ENCODE measurements at regions not wholly inside any gene's neighbourhood (a gene's known extent, or its start where the extent isn't known, plus 50 kb on each side); places are given as distances from the start of the nearest gene placed in this dataset.

DNA sequence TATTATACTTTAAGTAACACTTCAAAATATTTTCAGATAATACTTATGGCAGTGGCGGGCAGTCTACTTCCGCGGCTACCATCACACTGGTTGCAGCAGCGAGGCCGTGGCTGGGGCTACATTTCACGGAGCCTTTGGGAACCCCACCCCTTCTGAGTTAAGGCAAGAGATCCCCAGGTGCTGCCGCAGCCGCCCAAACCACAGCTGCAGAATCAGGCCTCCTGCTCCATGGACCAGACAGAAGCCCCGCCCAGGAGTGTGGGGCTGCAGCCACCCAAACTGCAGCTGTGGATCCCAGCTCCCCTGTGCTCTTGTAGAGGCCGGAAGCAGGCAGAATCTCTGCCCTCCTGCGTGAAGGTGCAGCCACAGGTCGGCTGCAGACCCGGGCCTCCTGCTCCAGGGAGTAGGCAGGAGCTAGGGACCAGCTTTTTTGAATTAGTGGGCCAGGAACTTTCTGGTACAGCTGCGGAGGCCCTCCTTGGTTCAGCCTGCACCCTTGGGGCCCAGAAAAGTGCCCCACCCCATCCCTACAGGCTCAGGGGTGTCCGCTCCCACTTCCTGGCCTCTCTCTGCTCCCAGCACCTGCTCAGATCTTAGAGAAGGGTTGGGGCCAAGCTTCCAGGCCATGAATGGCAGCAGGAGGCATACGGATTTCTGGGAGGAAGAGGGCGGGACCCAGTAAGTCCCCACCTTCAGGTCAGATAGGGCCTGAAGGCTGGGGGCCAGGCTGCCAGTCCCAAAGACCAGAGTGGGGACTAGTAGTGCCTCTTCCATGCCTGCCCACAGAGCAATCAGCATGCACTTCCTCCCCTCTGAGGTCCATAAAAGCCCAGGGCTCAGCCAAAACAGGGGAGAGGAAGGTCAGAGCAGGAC is 1188.8 kb upstream of the CADM2 start:
- TF ChIP-seq POLR2A (IDR thresholded peaks at IDR 0.05; ENCODE audit: extremely low read depth, insufficient read length) (no peak), MAX (IDR thresholded peaks at IDR 0.05; ENCODE audit: low read depth, low read length) (no peak), MYC (IDR thresholded peaks at IDR 0.05; ENCODE audit: low read depth, low read length) (no peak)
- TF ChIP-seq, protein P1, sequence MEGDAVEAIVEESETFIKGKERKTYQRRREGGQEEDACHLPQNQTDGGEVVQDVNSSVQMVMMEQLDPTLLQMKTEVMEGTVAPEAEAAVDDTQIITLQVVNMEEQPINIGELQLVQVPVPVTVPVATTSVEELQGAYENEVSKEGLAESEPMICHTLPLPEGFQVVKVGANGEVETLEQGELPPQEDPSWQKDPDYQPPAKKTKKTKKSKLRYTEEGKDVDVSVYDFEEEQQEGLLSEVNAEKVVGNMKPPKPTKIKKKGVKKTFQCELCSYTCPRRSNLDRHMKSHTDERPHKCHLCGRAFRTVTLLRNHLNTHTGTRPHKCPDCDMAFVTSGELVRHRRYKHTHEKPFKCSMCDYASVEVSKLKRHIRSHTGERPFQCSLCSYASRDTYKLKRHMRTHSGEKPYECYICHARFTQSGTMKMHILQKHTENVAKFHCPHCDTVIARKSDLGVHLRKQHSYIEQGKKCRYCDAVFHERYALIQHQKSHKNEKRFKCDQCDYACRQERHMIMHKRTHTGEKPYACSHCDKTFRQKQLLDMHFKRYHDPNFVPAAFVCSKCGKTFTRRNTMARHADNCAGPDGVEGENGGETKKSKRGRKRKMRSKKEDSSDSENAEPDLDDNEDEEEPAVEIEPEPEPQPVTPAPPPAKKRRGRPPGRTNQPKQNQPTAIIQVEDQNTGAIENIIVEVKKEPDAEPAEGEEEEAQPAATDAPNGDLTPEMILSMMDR (IDR thresholded peaks at IDR 0.05; ENCODE audit: low read depth, low read length) = no peak

Measured in NB4 (cell line).